CD14-positive monocyte (primary cell): ENCODE measurements at regions not wholly inside any gene's neighbourhood (a gene's known extent, or its start where the extent isn't known, plus 50 kb on each side); places are given as distances from the start of the nearest gene placed in this dataset.

Experiments used
- DNase-seq, 3 donors: peaks; one replicate each; pipeline ENCODE4 v3.0.0-alpha.2; 2011 to 2022
- H2AFZ ChIP-seq: 2 replicates; pipeline ENCODE4 v1.6.0; 2012; ENCODE audit warnings: mild to moderate bottlenecking, low read depth, low read length, inconsistent platforms; ENCODE audit not compliant: insufficient read depth, poor library complexity, severe bottlenecking
- H3K27ac ChIP-seq, 2 donors: 1 replicate in 1 of 2; 2 replicates in 1 of 2; pipeline ENCODE4 v1.5.1; 2012 to 2013; ENCODE audit warnings: low read length in 2 of 2, control low read depth in 1 of 2, inconsistent platforms in 1 of 2, low read depth in 1 of 2, mild to moderate bottlenecking in 1 of 2
- H3K27me3 ChIP-seq, 2 donors: one replicate each; pipeline versions ENCODE4 v1.6.0 to v1.6.1; 2011 to 2013; ENCODE audit warnings: low read length in 2 of 2; ENCODE audit not compliant: control insufficient read depth in 2 of 2, insufficient read depth in 2 of 2
- H3K36me3 ChIP-seq, 2 donors: replicated peaks in 1 of 2; 1 replicate in 1 of 2; 2 replicates in 1 of 2; pipeline versions ENCODE4 v1.5.1 to v1.6.1; 2012 to 2013; ENCODE audit warnings: low read length in 2 of 2, control low read depth in 1 of 2, inconsistent platforms in 1 of 2, mild to moderate bottlenecking in 1 of 2; ENCODE audit not compliant: insufficient read depth in 2 of 2, control insufficient read depth in 1 of 2
- H3K4me1 ChIP-seq, 2 donors: 1 replicate in 1 of 2; 2 replicates in 1 of 2; pipeline versions ENCODE4 v1.5.1 to v1.6.1; 2012 to 2013; ENCODE audit warnings: low read length in 2 of 2, control low read depth in 1 of 2, inconsistent platforms in 1 of 2, mild to moderate bottlenecking in 1 of 2, moderate library complexity in 1 of 2; ENCODE audit not compliant: insufficient read depth in 2 of 2, control insufficient read depth in 1 of 2
- H3K4me2 ChIP-seq: replicated peaks from 2 replicates; pipeline ENCODE3; 2012; ENCODE audit warnings: low read length, moderate library complexity, mild to moderate bottlenecking; ENCODE audit not compliant: poor library complexity, severe bottlenecking; ENCODE audit errors: extremely low read depth
- H3K4me3 ChIP-seq, 3 experiments: fragments of 200-600 bp in 1 of 3; sonication (generic) in 1 of 3; replicated peaks in 1 of 3; 1 replicate in 2 of 3; 2 replicates in 1 of 3; pipeline ENCODE4 v1.5.1; 2011 to 2013; ENCODE audit warnings: low read length in 3 of 3, mild to moderate bottlenecking in 3 of 3, control low read depth in 2 of 3, low read depth in 2 of 3, inconsistent platforms in 1 of 3, moderate library complexity in 1 of 3
- H3K79me2 ChIP-seq: 2 replicates; pipeline ENCODE4 v1.6.0; 2012; ENCODE audit warnings: mild to moderate bottlenecking, control low read depth, inconsistent platforms, low read length, moderate library complexity; ENCODE audit not compliant: insufficient read depth
- H3K9ac ChIP-seq: 2 replicates; pipeline ENCODE4 v1.6.0; 2017; ENCODE audit warnings: low read length, mild to moderate bottlenecking; ENCODE audit not compliant: insufficient read depth, poor library complexity, severe bottlenecking
- H3K9me3 ChIP-seq, 2 donors: replicated peaks in 1 of 2; 1 replicate in 1 of 2; 2 replicates in 1 of 2; pipeline versions ENCODE4 v1.5.1 to v1.6.1; 2012 to 2013; ENCODE audit warnings: low read length in 2 of 2, control low read depth in 1 of 2; ENCODE audit not compliant: control insufficient read depth in 1 of 2, insufficient read depth in 1 of 2
- H4K20me1 ChIP-seq: 2 replicates; pipeline ENCODE4 v1.6.0; 2012; ENCODE audit warnings: mild to moderate bottlenecking, low read length, control low read depth, moderate library complexity; ENCODE audit not compliant: insufficient read depth
- H3K27ac Mint-ChIP-seq, 7 donors: one replicate each; pipeline ENCODE4 v1.8.0; 2020; ENCODE audit warnings: mild to moderate bottlenecking in 7 of 7, mixed read lengths in 7 of 7, moderate library complexity in 6 of 7, inconsistent platforms in 2 of 7
- H3K27me3 Mint-ChIP-seq, 3 donors: one replicate each; pipeline ENCODE4 v1.8.0; 2021 to 2022; ENCODE audit warnings: low read depth in 3 of 3, mild to moderate bottlenecking in 3 of 3, mixed read lengths in 3 of 3, moderate library complexity in 3 of 3, inconsistent platforms in 1 of 3
- H3K36me3 Mint-ChIP-seq, 2 donors: one replicate each; pipeline ENCODE4 v1.8.0; 2020; ENCODE audit warnings: mixed read lengths in 2 of 2, inconsistent platforms in 1 of 2, mild to moderate bottlenecking in 1 of 2
- H3K4me1 Mint-ChIP-seq: one replicate; pipeline ENCODE4 v1.8.0; 2020; ENCODE audit warnings: mild to moderate bottlenecking, mixed read lengths
- H3K4me3 Mint-ChIP-seq, 2 donors: one replicate each; pipeline ENCODE4 v1.8.0; 2020; ENCODE audit warnings: mild to moderate bottlenecking in 2 of 2, mixed read lengths in 2 of 2, moderate library complexity in 1 of 2
- H3K9me3 Mint-ChIP-seq, 7 donors: one replicate each; pipeline ENCODE4 v1.8.0; 2020 to 2022; ENCODE audit warnings: mixed read lengths in 7 of 7, mild to moderate bottlenecking in 6 of 7, moderate library complexity in 6 of 7, inconsistent platforms in 2 of 7
- CTCF ChIP-seq: fragments of 200-600 bp; IDR thresholded peaks from one replicate; pipeline ENCODE4 v1.8.0; 2022; ENCODE audit warnings: antibody characterized with exemption, mild to moderate bottlenecking
- WGBS: methylation state at CpG from one replicate; pipeline ENCODE4 v1.1.5; 2013; ENCODE audit warnings: missing lambda C conversion rate; ENCODE audit not compliant: insufficient coverage; 5-methylcytosine and 5-hydroxymethylcytosine counted together
- intact Hi-C, 2 donors: fragments of 100-400 bp; cut with micrococcal nuclease; formaldehyde crosslinking; loops; one replicate each; pipeline versions ENCODE4 v1.15.0 to v1.15.1; 2023

GRCh38 chr10:130897815-130898214 is 413.7 kb downstream of the TCERG1L start:
- Histone ChIP-seq H3K27ac (no peak overlapping the region), H3K4me1 (no peaks in the 10 kb centered on the region), H3K36me3 (no peaks in the 10 kb centered on the region), H3K9ac (no peak overlapping the region), H3K27me3 (no peaks in the 10 kb centered on the region), H3K79me2 (no peaks in the 10 kb centered on the region), H3K9me3 (no peaks in the 10 kb centered on the region), H3K4me2 (no peak overlapping the region), H2AFZ (no peak overlapping the region), H3K4me3 (no peak overlapping the region), H4K20me1 (no peaks in the 10 kb centered on the region)
- no peak for TF ChIP-seq CTCF
- intact Hi-C loops = no loop called here
- DNase-seq = no peak
- Mint-ChIP-seq H3K4me1 (no peaks in the 10 kb centered on the region), H3K27me3 (peaks cover 0 to 2% (median 1%) of the 10 kb centered on the region in 3 donors), H3K9me3 (peaks cover 0 to 3% (median 0%) of the 10 kb centered on the region in 7 donors), H3K4me3 (no peak overlapping the region), H3K27ac (no peak overlapping the region), H3K36me3 (no peaks in the 10 kb centered on the region)
- 88% methylated on average over 4 of the region's 5 CpGs for WGBS

DNA sequence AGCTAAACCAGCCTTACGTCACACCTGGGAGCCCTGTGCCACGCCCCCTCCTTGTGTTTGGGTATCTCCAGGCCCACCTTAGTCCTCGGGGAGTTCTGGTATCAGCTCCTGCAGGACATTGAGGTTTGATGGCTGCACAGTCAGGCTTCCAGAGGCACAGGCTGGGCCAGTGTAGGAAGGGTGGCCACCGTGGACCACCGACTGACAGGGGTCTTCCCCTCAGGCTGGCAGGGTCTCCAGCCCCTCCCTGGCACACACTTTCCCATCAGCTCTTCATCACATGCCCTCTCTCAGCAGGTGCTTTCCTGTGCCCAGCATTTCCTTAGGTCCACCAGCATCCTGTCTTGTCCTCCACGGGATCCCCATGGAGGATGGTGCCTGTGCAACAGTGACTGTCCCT is 413.1 kb downstream of the TCERG1L start:
- Histone ChIP-seq H3K9me3 (no peaks in the 10 kb centered on the region), H3K27me3 (no peaks in the 10 kb centered on the region), H3K4me1 (no peaks in the 10 kb centered on the region), H4K20me1 (no peaks in the 10 kb centered on the region), H3K27ac (no peak overlapping the region), H3K9ac (no peak overlapping the region), H2AFZ (no peak overlapping the region), H3K4me3 (no peak overlapping the region), H3K79me2 (no peaks in the 10 kb centered on the region), H3K36me3 (no peaks in the 10 kb centered on the region), H3K4me2 (no peak overlapping the region)
- no peak overlapping the region for H3K4me3 Mint-ChIP-seq
- no peaks in the 10 kb centered on the region for H3K4me1 Mint-ChIP-seq
- no peaks in the 10 kb centered on the region for H3K36me3 Mint-ChIP-seq
- TF ChIP-seq CTCF = no peak
- 83% methylated on average over 6 of the region's 6 CpGs for WGBS
- no peak for DNase-seq
- no peak overlapping the region for H3K27ac Mint-ChIP-seq
- intact Hi-C loops = no loop called here
- peaks cover 0 to 3% (median 0%) of the 10 kb centered on the region in 7 donors for H3K9me3 Mint-ChIP-seq
- H3K27me3 Mint-ChIP-seq = peaks cover 0 to 2% (median 1%) of the 10 kb centered on the region in 3 donors
